ENCODE measurements at regions not wholly inside any gene's neighbourhood (a gene's known extent, or its start where the extent isn't known, plus 50 kb on each side); places are given as distances from the start of the nearest gene placed in this dataset.

DNA sequence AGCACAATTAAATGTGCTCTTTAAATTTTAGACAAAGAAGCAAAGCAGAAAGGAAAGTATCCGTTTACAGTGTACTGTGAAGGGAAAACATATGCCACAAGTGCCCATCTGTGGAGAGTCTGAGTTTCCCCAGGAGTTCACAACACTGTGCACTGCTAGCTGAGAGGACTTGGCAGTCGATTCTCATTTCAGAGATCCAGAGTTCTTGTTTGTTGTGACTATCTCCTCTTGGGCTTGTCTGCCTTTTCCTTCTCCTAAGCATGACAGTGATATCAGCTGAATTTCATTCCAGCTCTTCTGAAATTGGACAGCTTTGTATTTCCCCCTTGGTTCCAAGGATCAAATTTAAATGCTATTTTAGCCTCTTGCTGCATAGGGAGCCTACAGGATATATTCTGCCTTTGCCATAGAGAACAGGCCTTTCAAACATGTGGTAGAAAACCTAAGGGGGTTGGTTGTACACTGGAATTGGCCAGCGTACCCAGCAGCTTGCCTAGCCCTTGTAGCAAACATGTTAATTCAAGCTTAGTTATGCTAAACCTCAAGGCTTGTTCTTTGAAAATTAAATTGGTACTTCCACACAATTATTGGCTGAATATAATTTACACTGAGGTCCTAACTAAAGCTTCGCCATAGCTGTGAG is 259.2 kb upstream of the NOVA1 start:
- Histone ChIP-seq H3K14ac (replicated peaks; ENCODE audit: low read depth, low read length) (no peak overlapping the region), H3K9ac (ENCODE audit: low read depth, low read length) (no peak overlapping the region), H4K20me1 (ENCODE audit: insufficient read depth, low read length) (no peaks in the 10 kb centered on the region), H3K36me3 (ENCODE audit: control insufficient read depth, insufficient read depth, low read length) (no peaks in the 10 kb centered on the region), H3K4ac (ENCODE audit: low read depth, low read length) (no peak overlapping the region), H3K23ac (ENCODE audit: low read depth, low read length) (no peak overlapping the region), H2AK5ac (ENCODE audit: low read depth, low read length) (no peak overlapping the region), H3K4me1 (ENCODE audit: control insufficient read depth, insufficient read depth, low read length) (no peaks in the 10 kb centered on the region), H3K56ac (ENCODE audit: extremely low read depth, insufficient read depth, low read length) (no peak overlapping the region), H2BK5ac (ENCODE audit: low read depth, low read length, poor library complexity, severe bottlenecking) (no peak overlapping the region), H4K8ac (ENCODE audit: low read depth in 2 of 2, low read length in 2 of 2) (no peak overlapping the region), H3K27ac (ENCODE audit: insufficient read depth, low read length) (no peak overlapping the region), H3K4me3 (ENCODE audit: insufficient read depth, low read depth, low read length) (no peak overlapping the region), H3K18ac (ENCODE audit: low read depth, low read length) (no peak overlapping the region), H4K5ac (ENCODE audit: low read depth, low read length) (no peak overlapping the region), H3K9me1 (ENCODE audit: insufficient read depth, low read length) (no peaks in the 10 kb centered on the region), H3K27me3 (ENCODE audit: control insufficient read depth, insufficient read depth, low read length) (no peaks in the 10 kb centered on the region), H4K91ac (ENCODE audit: insufficient read depth, low read depth, low read length) (no peak overlapping the region), H2BK20ac (ENCODE audit: low read depth, low read length) (no peak overlapping the region), H2BK15ac (ENCODE audit: low read depth, low read length) (no peak overlapping the region), H2BK120ac (ENCODE audit: low read depth, low read length) (no peak overlapping the region), H3K9me3 (ENCODE audit: control insufficient read depth, insufficient read depth, low read length) (peaks cover 2% of the 10 kb centered on the region; the same call in 1 of the 2 replicates), H2AK9ac (replicated peaks; ENCODE audit: low read depth, low read length, poor library complexity) (no peak overlapping the region), H3K79me1 (ENCODE audit: low read depth in 1 of 2, low read length in 2 of 2) (no peaks in the 10 kb centered on the region), H2AFZ (replicated peaks; ENCODE audit: low read length, poor library complexity) (no peak overlapping the region), H3K4me2 (ENCODE audit: low read depth, low read length) (no peak overlapping the region)
- in situ Hi-C loops (cut with MboI; ENCODE audit: low sequenced_read_pairs), result no loop called here
- WGBS, 2 experiments (ENCODE audit: extremely low coverage in 2 of 2, insufficient read length in 1 of 2), result 80% methylated on average over 1 of the region's 4 CpGs; no CpG with 5 or more reads in 1 of the 2 experiments
- ChIA-PET CTCF (no interaction called here), POLR2A (ENCODE audit: unreplicated experiment) (no interaction called here)
- TF ChIP-seq MAZ (IDR thresholded peaks at IDR 0.05; ENCODE audit: borderline replicate concordance, low read depth, low read length) (no peak), RAD21 (IDR thresholded peaks at IDR 0.05; ENCODE audit: low read length) (no peak), CEBPB (IDR thresholded peaks at IDR 0.05; ENCODE audit: low read depth, low read length) (no peak), RFX5 (IDR thresholded peaks at IDR 0.05; ENCODE audit: low read depth, low read length) (no peak), NFE2L2 (IDR thresholded peaks at IDR 0.05; ENCODE audit: low read depth, low read length) (no peak), RCOR1 (IDR thresholded peaks at IDR 0.05; ENCODE audit: insufficient replicate concordance, low read length) (no peak), MAFK (IDR thresholded peaks at IDR 0.05; ENCODE audit: low read depth, low read length) (no peak)
- intact Hi-C loops (cut with micrococcal nuclease), result no loop called here
- no TSS peak for BruUV-seq (replicated peaks)
- no peak for DNase-seq
- dilution Hi-C loops (cut with HindIII; ENCODE audit: low sequenced_read_pairs, unreplicated experiment), result no loop called here
- ATAC-seq (ENCODE audit: low read depth), result no peak

Data from IMR-90 (cell line).